CD4-positive, alpha-beta T cell treated with Interleukin-4 for 4 hours (primary cell): ENCODE measurements at regions not wholly inside any gene's neighbourhood (a gene's known extent, or its start where the extent isn't known, plus 50 kb on each side); places are given as distances from the start of the nearest gene placed in this dataset.
A peak's percentile ranks its signal among the peaks of the same experiment; 100 is the strongest.

Experiments used
- DNase-seq: peaks from one replicate; pipeline ENCODE4 v3.0.0-alpha.2; 2020

DNA sequence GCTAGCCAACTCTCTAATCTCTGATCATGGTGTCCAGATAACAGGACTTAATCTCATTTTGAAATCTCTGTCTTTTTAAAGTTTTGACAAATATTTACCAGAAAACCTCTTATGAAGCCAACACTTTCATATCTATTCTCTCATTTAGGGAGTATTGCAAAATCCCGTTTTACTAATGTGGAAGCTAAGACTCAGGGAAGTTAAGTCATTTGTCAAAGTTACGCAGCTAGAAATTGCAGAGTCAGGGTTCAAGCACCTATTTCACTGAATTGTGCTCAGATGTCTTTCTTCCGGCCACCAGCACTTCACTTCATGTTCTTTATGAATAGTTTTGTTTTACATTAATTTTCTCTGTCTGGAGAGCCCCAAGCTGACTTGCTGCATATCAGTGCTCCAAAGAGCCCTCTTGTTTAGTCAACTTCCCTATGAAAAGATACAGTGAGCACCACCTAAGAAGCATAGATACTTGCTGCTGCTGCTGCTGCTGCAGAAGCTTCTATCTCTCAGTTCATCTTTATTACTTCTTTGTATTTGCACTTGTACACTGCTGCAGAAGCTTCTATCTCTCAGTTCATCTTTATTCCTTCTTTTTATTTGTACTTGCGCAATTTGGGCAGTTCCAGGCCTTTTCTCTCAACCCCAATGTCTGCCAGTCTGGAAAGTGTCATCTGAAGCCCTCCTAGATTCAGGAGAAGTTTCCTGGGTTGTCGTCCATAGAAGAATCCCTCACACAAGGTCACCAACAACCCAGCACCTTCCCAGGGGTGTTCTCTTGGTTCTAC, 329.7 kb downstream of the MAFB start:
- DNase-seq: no peak

DNA sequence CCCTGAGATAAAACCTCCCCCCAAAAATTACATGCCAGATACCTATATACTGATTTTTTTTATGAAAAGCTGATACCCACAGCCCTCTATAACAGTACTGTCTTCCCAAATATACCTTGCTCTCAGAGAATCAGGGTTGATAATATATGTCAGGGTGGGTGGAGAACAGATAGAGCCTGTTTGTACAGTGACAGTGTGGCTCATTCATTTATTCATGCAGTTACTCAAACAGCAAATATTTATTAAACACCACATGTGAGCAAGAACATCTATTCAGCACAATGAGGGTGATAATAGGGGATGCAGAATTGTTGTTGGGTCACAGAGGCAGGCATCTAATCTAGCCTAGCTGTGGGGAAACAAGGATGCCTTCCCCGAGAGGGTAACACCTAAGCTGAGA, 334.2 kb downstream of the MAFB start:
- DNase-seq: no peak

DNA sequence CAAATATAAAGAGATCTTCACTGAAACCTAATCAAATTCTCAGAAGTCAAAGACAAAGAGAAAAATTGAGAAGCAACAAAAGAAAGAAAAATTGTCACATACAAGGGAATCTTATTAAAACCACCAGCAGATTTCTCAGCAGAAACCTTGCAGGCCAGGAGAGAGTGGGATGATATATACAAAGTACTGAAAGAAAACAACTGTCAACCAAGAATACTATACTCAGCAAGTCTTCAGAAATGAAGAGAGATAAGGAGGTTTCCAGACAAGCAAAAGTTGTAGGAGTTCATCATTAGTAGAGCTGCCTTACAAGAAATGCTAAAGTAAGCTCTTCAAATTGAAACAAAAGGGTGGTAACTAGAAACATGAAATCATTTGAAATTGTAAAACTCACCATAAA, 345.6 kb downstream of the MAFB start:
- no peak for DNase-seq

DNA sequence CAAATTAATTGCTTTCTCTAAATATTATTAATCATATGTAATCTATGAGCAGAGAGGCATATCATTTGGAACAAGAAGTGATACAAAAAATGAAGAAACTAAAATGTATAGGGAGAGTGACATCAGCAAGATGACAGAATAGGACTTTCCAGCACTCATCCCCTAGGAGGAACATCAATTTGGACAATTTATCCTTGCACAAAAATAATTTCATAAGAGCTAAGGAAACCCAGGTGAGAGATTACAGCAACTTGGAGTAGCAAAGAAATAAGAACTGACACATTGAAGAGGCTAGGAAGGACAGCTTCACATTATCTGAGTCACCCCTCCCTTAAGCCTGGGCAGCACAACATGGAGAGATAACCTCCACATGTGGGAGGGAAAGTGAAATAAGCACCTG, 347.5 kb downstream of the MAFB start:
- no peak for DNase-seq

DNA sequence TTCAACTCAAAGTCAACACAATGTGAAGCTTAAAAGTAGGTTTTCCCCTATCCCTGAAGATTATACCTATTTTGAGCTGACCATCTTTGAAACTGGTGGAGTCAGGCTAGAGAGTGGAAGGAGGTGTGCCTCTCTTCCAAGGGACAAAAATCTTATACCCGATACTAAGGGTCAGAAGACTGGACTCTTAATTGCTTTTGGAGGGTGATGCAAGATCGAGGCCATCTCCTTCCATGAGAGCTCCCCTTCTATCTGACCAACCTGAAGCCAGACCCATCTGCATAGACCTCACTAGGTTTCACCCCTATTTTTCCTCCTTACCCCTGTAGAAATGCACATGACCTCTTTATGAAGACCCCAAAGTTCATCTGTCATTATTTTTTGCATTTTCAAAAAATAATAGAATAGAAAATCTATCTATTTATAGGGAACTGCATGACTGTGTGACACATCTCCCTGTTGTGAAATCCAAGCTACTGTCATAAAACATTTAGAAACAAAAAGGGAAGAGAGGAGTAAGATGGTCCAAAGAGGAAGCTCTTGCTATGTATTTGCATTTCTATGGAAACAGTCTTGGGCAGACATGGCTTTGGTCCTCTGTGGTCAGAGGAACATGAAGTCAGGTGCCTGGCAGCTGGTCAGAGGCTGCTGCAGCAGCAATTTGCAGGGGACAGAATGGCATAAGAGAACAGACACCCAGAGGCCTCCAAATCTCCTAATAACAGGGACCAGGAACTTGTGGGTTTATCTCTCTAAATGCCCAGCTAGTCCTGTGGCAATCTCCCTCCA, 349.2 kb downstream of the MAFB start:
- DNase-seq: peak; percentile 18

DNA sequence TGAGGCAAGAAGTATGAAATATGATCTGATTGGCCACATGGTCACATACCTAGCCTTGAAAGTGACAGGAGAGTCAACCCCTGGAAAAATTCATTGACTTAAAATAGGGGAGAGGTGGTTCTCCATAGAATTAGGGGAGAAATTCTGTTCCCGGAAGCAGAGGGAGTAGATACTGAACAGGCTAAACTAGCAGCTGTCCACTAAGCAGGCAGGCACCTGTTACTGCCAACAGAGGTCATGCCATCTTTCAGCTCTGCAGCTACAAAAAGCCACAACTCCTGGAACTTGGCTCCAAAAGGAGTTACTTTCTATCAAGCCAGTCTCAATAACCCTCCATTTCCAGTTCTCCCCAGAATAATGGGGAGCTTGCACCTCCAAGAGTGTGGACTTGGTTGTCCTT, 352.5 kb downstream of the MAFB start:
- no peak for DNase-seq

DNA sequence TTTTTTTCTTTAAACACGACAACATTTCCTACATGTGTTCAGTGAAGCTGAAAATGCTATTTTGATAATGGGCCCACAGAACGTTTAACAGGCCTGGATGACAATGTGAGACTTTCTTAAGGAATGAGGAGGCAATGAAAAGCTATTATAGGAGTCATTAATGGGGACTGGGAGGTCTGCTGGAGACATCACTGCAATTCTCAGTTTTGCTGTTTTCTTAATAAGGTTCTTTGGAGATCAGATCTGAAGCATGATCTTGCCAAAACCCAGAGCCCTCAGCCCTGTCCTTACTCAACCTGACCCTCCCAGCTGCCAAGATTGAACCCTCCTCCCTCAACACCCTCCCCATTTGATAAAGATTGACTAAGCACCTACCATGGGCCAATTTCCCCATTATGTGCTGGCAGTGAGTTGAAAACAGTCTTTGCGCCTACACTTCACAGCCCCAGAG, 353.1 kb downstream of the MAFB start:
- no peak for DNase-seq

DNA sequence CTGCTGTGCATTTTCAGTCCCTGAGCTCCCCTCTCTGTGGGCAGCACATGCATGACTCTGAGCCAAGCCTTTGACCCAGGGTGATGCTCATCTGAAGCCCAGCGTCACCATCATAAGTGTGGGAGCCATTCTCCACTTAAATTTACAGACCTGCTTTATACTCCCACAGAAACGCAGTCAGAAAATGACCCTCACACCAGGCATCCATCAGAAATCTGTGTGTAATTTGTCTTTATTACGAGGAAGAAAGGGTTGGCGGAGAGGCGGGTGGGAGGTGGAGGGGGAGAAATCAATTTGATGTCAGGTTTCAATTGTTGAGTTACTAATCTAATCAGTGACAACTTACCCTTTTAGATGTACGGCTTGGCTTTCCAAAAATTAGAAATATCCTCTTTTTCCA, 353.6 kb downstream of the MAFB start:
- no peak for DNase-seq

DNA sequence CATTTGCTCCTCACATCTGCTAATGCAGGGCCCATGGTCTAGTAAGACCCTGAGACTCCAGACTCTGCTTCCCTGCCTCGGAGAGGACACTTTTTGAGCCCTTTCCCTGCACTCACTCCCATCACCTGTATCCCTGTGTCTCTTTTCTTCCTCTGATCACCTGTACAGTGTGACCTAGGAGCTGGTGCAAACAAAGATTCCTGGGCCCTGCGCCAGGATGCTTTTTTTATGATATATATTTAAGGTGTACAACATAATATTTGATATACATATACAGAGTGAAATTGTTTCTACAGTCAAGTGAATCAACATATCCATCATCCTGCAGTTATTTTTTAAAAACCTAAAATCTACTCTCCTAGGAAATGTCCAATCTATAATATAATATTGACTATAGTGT, 355.4 kb downstream of the MAFB start:
- no peak for DNase-seq

DNA sequence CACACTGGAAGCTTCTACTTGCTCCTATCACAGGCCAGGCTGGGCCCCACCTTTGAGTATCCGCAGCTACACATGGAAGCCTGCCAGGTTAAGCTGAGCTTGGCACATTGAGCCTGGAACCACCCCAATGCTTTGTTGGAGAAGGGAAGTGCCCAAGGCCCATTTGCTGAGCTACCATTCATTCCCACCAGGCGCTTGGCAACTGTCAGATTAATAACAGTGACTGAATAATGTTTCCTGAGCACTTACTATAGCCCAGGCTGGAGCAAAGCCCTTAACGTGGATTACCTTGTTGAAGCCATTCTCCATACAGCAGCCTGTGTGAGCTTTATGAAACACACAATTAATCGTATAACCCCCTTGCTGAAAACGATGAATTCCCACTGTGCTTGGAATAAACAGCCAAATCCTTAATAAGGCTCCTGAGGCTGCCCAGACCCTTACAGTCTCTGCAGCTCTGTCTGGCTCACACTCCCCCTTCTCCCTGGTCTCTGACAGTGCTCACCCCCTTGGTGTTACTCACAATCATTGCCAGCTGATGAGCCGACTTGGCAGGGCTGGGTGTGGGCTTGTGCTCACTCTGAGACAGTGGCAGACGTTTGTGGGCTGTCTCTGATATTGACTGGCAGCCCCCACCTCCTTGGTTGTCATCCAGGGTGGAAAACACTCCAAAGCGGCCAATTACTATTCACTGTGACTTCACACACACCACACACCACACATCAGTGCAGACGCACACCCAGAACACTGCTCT, 357.1 kb downstream of the MAFB start:
- DNase-seq: no peak

DNA sequence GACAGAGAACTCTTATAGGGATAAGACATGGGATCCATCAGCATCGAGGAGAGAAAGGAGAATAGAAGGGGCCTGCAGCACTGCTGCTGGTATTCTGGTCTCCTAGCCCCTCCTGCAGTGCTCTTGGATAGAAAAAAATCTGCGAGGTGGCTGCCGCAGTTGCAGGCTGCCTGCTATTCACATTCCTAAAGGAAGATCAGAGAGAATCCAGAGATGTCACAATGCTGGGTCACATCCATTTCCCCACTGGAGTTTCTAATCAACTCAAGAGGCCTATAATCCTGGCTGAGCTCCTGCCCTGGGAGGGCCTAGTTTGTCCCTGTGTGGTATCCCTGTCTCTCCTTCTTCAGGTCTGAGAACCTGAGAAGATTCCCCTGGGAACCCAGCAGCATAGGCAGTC, 357.8 kb downstream of the MAFB start:
- DNase-seq: no peak

DNA sequence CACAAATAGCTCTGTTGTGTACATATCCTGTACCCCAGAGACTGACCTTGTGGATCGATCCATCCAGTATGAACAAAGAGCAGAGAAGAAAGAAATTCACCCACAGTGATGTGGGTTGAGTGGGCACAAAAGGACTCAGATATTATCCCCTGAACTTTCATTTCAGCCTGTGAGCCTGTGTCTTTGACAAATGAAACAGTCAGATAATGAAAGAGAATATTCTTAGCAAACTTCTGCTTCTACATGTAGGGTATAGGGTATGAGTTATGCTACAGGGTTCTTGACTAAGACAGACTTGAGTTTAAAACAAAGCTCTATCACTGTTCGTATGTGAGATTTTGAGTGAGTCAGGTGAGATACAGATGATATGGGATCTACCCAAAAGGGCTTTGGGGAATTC, 359.7 kb downstream of the MAFB start:
- DNase-seq: no peak

DNA sequence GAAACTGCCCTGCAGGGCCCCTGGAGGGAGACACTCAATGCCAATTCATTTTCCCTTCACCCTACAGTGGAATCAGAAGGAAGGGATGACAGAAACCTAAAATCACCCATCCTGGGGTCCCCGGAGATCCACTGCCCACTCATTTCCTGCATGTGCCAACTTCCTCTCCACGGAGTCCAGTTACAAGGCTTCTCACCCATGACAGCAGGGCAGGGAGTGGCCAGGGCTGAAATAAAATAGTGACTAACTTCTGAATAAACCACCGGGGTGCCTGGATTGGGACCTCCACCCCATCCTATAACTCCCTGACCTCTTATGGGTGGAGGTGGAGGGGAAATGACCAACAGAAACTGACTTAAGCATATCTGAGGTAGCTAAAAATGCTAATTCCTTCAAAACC, 362.3 kb downstream of the MAFB start:
- no peak for DNase-seq

DNA sequence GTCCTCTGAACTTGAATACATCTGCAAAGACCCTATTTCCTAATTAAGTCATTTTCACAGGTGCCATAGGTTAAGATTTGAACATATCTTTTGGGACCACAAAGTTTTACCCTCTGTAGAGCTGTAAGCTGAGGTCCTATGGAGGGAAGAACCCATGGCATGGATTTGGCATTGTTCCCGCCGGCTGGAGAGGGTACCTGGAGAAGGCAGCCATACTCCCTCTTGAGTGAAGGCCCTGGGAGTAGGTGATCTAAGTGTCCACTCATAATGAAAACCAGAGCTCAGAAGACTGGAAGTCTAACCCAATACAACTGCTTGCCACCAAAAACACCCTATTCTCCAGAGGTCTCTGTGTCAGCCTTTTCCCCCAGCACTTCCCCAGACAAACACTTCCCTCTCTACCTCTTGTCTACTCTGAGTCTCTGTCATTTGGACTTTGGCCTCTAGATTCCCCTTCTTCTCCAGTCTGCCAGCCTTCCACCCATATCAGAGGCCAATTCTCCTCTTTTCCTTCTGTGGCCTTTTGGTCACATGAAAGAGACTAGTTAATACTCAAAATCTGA, 363.9 kb downstream of the MAFB start:
- DNase-seq: no peak

DNA sequence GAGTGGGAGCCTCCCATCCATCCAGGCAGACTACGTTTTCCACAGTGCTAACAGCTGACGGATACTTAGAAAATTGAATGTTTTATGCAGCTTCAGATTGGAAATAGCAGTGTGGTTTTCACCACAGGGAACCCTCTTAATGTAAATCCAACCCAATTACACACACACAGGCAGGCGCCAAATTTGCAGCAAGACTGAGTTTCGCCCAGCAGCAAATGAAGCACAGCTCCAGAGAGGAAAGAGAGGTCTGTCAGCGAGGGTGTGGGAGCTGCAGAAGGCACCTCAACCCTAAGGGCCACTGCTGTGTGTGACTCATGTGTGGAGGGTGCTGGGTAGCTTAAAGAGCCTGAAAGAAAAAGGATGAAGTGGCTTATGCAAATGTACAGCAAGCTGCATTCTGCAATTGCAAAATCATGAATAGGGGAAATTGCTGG, 365.7 kb downstream of the MAFB start:
- peak; percentile 8 for DNase-seq

DNA sequence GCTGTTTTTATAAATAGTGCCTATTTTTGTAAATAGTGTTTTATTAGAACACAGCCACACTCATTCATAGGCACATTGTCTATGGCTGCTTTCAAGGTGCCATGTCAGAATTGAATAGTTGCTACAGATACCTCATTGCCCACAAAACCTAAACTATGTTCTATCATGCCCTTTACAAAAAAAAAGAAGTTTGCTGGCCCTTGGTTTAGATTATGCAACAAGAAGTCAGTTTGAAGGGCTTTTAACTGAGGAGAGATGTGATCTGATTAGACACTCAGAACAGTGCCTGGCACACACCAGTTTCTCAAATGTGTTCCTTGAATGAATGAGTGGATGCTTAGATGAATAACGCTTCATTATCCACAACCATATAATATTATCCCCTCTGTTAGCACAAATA, 366.1 kb downstream of the MAFB start:
- DNase-seq: no peak

DNA sequence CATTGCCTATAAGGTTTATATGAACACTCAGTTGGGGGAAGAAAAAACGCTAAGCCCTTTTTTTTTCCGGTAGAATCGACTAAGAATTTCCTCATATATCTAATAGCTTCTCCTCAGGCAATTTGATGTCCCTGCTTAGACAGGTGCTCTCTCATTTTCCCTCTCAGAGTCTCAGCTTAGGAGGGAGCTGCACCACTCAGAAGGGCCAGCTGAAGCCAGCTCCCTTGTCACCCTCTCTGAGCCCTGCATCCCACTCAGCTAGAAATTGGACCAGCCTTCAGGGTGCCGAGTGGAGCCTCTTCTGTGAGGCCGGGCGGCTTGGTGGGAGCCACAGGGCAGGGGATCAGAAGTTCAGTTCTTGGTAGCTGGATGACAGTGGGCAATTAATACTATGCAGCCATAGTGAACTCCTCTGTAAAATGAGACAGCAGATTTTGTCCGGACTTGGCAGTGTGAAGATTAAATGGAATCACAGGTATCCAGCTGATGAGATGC, 368.5 kb downstream of the MAFB start:
- DNase-seq: no peak

DNA sequence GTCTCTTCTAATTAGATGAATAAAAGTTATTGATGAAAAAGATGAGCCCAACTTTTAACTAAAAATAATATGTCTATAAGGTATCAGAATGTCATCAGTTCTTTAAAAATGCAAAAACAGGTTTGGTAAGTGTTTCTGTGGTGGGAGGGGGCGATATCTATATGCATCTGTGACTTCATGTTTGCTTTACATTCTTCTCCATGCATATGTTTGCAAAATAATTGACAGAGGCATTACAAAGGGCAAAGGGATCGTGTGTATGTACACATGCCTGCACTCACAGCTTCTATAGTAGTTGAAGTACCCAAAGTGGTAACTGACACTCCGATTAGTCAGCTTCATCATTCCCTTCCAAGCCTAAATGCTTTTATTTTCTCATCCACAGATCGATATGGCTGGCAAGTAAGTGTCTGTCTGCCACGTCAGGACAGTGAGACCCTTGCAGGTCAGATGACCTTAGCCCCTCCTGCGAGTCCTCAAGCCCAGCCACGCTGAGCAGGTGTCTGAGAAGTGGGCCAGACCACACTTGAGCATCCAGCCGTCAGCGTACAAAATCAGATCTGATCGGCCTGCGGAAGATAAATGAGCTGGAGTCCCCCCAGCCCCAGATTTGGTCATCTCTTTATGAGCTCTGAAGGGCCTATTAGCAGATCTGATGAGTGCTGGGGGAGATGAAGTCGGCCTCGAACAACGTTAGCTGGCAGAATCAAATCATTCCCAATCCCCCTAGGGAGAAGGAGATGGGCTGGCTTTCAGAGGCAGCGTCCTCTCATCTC, 369.1 kb downstream of the MAFB start:
- no peak for DNase-seq

DNA sequence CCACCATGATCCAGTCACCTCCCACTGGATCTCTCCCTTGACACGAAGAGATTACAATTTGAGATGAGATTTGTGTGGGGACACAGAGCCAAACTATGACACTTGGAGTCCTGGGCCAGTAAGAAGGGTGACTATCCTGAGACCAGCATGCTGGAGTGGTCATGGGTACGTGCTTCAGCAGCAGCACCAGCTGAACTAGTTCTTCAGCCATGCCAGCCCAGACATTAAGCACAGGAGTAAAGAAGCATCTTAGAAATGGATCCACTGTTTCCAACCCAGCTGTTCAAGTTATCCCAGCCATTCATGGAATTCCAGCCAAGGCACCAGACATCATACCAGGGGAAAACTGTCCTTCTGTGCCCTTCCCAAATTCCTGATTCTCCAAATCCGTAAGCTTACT, 370.0 kb downstream of the MAFB start:
- no peak for DNase-seq

DNA sequence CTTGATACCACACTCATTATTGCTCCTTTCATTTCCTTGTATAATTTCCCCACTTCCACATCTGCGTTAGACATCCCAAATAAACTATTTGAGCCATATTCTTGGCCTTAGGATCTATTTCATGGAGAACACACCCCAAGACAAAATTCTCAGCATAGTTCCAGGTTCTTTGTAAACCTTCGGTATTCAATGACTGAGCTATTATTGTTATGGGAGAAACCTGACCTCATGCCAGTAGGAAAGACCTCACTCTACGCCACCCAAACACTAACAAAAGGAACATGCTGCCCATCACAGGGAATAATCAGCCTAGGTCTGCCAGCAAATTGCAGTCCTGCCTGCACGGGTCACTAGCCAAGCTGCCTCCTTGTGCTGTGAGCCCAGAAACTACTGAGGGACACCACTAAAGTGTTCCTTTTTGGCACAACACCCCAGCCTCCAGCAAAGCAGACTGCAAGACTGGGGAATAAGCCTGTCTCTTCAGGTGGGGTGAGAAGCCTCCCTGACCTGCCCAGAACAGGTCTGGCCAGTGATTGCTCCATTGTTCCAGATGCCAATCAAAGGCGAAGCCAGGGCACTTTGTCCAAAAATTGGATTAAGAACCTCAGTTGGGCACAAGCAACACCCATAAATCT, 371.8 kb downstream of the MAFB start:
- no peak for DNase-seq

DNA sequence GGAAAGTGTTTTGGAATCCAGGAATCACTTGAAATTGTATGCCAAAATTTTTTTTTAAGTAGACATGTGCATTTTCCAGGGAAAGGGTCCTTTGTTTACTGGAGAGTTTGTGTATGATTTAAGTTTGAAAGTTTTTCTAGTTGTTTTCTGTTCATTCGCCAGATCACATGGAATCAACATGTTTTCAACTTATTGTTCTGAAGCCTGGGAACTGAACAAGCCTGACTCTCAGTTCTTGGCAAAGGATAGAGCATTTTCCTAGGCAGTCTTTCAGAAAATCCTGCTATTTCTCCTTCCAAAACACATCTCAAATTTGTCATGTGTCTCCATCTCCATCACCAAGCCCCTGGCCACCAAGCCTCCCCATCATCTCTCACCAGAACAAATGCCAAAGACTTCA, 374.8 kb downstream of the MAFB start:
- no peak for DNase-seq

DNA sequence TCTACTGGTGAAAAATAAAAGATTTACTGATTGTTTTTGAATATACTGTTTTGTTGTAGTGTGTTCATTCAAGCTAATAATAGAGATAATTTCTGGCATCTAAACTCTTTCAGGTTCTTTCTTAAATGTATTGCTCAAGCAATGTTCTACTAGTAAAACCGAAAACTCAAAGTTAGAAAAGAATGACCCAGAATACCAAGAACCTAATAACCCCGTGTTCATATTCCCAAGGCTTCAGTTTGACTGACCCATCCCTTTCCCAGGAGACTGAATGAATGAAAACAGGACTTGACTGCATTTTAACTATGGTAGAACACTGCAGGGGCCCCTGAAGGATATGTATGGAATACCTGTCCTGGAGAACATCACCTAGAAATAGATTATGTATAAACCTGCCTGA, 375.3 kb downstream of the MAFB start:
- no peak for DNase-seq
